SU-DHL-6 (cell line): ENCODE measurements at regions not wholly inside any gene's neighbourhood (a gene's known extent, or its start where the extent isn't known, plus 50 kb on each side); places are given as distances from the start of the nearest gene placed in this dataset.

Source experiments
- H2AFZ ChIP-seq: fragments of 200-600 bp; sonication (generic); 2 replicates; pipeline ENCODE4 v1.6.1; 2014; ENCODE audit warnings: low read depth, mild to moderate bottlenecking, moderate library complexity, mixed read lengths, antibody characterized with exemption, low read length; ENCODE audit not compliant: severe bottlenecking
- H3F3A ChIP-seq: fragments of 200-600 bp; shearing (Covaris generic); 2 replicates; pipeline ENCODE4 v1.6.0; 2016; ENCODE audit warnings: antibody characterized with exemption, mild to moderate bottlenecking; ENCODE audit not compliant: insufficient read depth
- H3K27ac ChIP-seq: fragments of 200-600 bp; sonication (generic); 2 replicates; pipeline ENCODE4 v1.5.1; 2016; ENCODE audit warnings: low read depth, mild to moderate bottlenecking, low read length, moderate library complexity, mixed read lengths
- H3K27me3 ChIP-seq: fragments of 200-600 bp; sonication (generic), shearing (Covaris generic); 2 replicates; pipeline ENCODE4 v1.6.0; 2014; ENCODE audit warnings: mild to moderate bottlenecking, low read length
- H3K36me3 ChIP-seq: fragments of 200-600 bp; sonication (generic); 2 replicates; pipeline ENCODE4 v1.6.1; 2014; ENCODE audit warnings: mild to moderate bottlenecking, low read length, mixed read lengths
- H3K4me2 ChIP-seq: fragments of 300-600, 200-600 bp; shearing (Covaris generic), sonication (generic); 2 replicates; pipeline ENCODE4 v1.6.0; 2014; ENCODE audit warnings: low read length, low read depth, mild to moderate bottlenecking; ENCODE audit not compliant: poor library complexity, severe bottlenecking
- H3K4me3 ChIP-seq: fragments of 200-600 bp; sonication (generic); 2 replicates; pipeline ENCODE4 v1.5.1; 2014; ENCODE audit warnings: antibody characterized with exemption, low read length, mild to moderate bottlenecking, mixed read lengths; ENCODE audit not compliant: insufficient read depth, poor library complexity, severe bottlenecking
- H3K79me2 ChIP-seq: fragments of 200-600 bp; sonication (generic); 2 replicates; pipeline ENCODE4 v1.6.1; 2014; ENCODE audit warnings: mild to moderate bottlenecking, low read length, moderate library complexity; ENCODE audit not compliant: insufficient read depth
- H3K9ac ChIP-seq: fragments of 200-600 bp; sonication (generic); 2 replicates; pipeline ENCODE4 v1.7.0; 2014; ENCODE audit warnings: mild to moderate bottlenecking, low read length
- H3K9me2 ChIP-seq: fragments of 200-600 bp; sonication (generic); replicated peaks from 2 replicates; pipeline ENCODE4 v1.6.1; 2014; ENCODE audit warnings: low read length; ENCODE audit not compliant: insufficient read depth
- H3K9me3 ChIP-seq: fragments of 200-600 bp; sonication (generic); 2 replicates; pipeline ENCODE4 v1.6.1; 2014; ENCODE audit warnings: low read length, mixed read lengths; ENCODE audit not compliant: insufficient read depth
- H4K20me1 ChIP-seq: fragments of 200-600 bp; sonication (generic); 2 replicates; pipeline ENCODE4 v1.6.1; 2014; ENCODE audit warnings: low read depth, mild to moderate bottlenecking, antibody characterized with exemption, low read length, moderate library complexity, mixed read lengths
- EZH2phosphoT487 ChIP-seq: fragments of 200-600 bp; sonication (generic), shearing (Covaris generic); conservative IDR thresholded peaks from 2 replicates; pipeline ENCODE4 v1.6.1; 2018; ENCODE audit warnings: mild to moderate bottlenecking, antibody characterized with exemption, low read length, moderate library complexity, mixed read lengths
- TF ChIP-seq, protein P1 (sequence below): fragments of 200-600 bp; sonication (generic); IDR thresholded peaks from one replicate; pipeline ENCODE4 v1.5.1; 2017; ENCODE audit warnings: antibody characterized with exemption, mild to moderate bottlenecking, low read length, moderate library complexity; ENCODE audit not compliant: insufficient read depth, poor library complexity, severe bottlenecking

DNA sequence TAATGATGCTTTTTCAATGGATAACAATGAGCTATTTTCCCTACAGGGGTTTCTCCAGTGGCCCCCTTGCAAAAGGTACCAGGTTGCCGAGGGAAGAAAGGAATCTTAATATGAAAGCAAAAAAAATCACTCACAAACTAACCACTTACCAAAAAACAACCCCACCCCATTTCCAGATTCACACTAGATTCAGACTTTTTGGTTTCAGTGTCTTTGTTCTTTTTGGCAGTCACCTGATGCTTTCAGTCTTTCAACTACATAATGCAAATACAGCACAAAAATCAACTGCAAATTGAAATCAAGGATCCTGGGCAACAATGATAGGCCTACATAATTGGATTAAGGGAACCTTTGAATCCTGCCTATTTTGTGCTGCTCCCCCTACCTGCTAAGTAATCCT lies 71.1 kb upstream of the RAP2B start:
- Histone ChIP-seq H2AFZ (no peak overlapping the region), H4K20me1 (no peaks in the 10 kb centered on the region), H3K4me3 (no peak overlapping the region), H3K9ac (no peak overlapping the region), H3K9me3 (no peaks in the 10 kb centered on the region), H3K27me3 (no peaks in the 10 kb centered on the region), H3K36me3 (no peaks in the 10 kb centered on the region), H3K79me2 (no peaks in the 10 kb centered on the region), H3K9me2 (no peaks in the 10 kb centered on the region), H3K27ac (no peak overlapping the region), H3K4me2 (no peak overlapping the region), H3F3A (no peaks in the 10 kb centered on the region)
- no peak for TF ChIP-seq EZH2phosphoT487
- TF ChIP-seq, protein P1, sequence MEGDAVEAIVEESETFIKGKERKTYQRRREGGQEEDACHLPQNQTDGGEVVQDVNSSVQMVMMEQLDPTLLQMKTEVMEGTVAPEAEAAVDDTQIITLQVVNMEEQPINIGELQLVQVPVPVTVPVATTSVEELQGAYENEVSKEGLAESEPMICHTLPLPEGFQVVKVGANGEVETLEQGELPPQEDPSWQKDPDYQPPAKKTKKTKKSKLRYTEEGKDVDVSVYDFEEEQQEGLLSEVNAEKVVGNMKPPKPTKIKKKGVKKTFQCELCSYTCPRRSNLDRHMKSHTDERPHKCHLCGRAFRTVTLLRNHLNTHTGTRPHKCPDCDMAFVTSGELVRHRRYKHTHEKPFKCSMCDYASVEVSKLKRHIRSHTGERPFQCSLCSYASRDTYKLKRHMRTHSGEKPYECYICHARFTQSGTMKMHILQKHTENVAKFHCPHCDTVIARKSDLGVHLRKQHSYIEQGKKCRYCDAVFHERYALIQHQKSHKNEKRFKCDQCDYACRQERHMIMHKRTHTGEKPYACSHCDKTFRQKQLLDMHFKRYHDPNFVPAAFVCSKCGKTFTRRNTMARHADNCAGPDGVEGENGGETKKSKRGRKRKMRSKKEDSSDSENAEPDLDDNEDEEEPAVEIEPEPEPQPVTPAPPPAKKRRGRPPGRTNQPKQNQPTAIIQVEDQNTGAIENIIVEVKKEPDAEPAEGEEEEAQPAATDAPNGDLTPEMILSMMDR, result no peak

GRCh38 chr3:153093629-153094028 lies 68.4 kb upstream of the RAP2B start:
- Histone ChIP-seq H3K4me2 (no peak overlapping the region), H3F3A (no peaks in the 10 kb centered on the region), H3K4me3 (no peak overlapping the region), H3K27ac (no peak overlapping the region), H3K79me2 (no peaks in the 10 kb centered on the region), H2AFZ (no peak overlapping the region), H4K20me1 (no peaks in the 10 kb centered on the region), H3K9ac (no peak overlapping the region), H3K27me3 (no peaks in the 10 kb centered on the region), H3K9me2 (no peaks in the 10 kb centered on the region), H3K9me3 (no peaks in the 10 kb centered on the region), H3K36me3 (no peaks in the 10 kb centered on the region)
- TF ChIP-seq EZH2phosphoT487, result no peak

- no peak overlapping the region for H3K9ac ChIP-seq
- no peaks in the 10 kb centered on the region for H4K20me1 ChIP-seq
- H3K79me2 ChIP-seq, result no peaks in the 10 kb centered on the region
- no peaks in the 10 kb centered on the region for H3F3A ChIP-seq
- no peak overlapping the region for H3K27ac ChIP-seq
- H3K4me2 ChIP-seq, result no peak overlapping the region
- H3K9me3 ChIP-seq, result no peaks in the 10 kb centered on the region
- no peak overlapping the region for H2AFZ ChIP-seq
- no peaks in the 10 kb centered on the region for H3K9me2 ChIP-seq
- no peaks in the 10 kb centered on the region for H3K36me3 ChIP-seq
- no peak overlapping the region for H3K4me3 ChIP-seq
- H3K27me3 ChIP-seq, result no peaks in the 10 kb centered on the region
- TF ChIP-seq EZH2phosphoT487, result no peak
- TF ChIP-seq, protein P1, result no peak
Measured at GRCh38 chr3:153094386-153094785, 67.6 kb upstream of the RAP2B start.

DNA sequence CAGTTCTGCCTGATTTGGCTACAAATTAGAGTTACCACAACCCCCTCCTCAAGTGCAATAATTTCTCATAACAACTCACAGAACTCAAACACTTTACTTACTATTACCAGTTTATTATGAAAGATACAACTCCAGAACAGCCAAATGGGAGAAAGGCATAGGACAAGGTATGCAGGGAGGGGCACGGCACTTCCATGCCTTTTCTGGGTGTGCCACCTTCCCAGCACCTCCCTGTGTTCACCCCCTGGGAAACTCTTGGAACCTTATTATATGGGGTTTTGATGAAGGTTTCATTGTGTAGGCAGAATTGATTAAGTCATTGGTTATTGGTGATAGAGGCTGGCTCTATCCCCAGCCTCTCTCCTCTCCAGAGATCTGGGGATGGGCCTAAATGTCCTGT lies 66.6 kb upstream of the RAP2B start:
- Histone ChIP-seq H3K9me2 (no peaks in the 10 kb centered on the region), H3K36me3 (no peaks in the 10 kb centered on the region), H2AFZ (no peak overlapping the region), H3K4me3 (no peak overlapping the region), H3K9me3 (no peaks in the 10 kb centered on the region), H4K20me1 (no peaks in the 10 kb centered on the region), H3K9ac (no peak overlapping the region), H3K4me2 (no peak overlapping the region), H3K27ac (no peak overlapping the region), H3F3A (no peaks in the 10 kb centered on the region), H3K27me3 (no peaks in the 10 kb centered on the region), H3K79me2 (no peaks in the 10 kb centered on the region)
- no peak for TF ChIP-seq EZH2phosphoT487
- TF ChIP-seq, protein P1, result no peak
